GM21390 (cell line): ENCODE measurements at regions not wholly inside any gene's neighbourhood (a gene's known extent, or its start where the extent isn't known, plus 50 kb on each side); places are given as distances from the start of the nearest gene placed in this dataset.
"Not testable (repeated sequence)": the region's sequence is repeated elsewhere in the genome, so short reads cannot be mapped to it uniquely, and the experiment has no call there.

ENCODE experiments used
- ATAC-seq: cut with Tn5 transposase; IDR thresholded peaks from one replicate; pipeline ENCODE4 v1.9.1; 2021; ENCODE audit not compliant: unreplicated experiment

DNA sequence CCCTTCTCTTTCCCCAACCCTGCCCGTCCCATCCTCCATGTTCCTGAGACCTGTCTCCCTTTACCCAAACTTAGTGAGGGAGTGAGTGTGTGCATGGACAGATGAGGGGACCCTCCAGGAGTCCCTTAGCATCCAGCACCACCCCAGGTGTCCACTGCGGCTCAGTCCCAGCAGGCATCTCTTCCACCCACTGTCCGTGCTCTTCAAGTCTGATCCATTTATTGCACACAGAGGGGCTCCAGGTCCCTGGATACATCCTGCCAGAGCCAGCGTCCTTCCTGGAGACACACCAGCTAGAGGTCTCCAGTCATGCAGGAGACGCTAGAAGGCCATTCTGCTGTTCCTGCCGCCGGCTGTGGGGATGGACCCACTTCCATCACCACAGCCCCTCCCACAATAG is 239.2 kb downstream of the ADGRD1 start:
- no peak for ATAC-seq

DNA sequence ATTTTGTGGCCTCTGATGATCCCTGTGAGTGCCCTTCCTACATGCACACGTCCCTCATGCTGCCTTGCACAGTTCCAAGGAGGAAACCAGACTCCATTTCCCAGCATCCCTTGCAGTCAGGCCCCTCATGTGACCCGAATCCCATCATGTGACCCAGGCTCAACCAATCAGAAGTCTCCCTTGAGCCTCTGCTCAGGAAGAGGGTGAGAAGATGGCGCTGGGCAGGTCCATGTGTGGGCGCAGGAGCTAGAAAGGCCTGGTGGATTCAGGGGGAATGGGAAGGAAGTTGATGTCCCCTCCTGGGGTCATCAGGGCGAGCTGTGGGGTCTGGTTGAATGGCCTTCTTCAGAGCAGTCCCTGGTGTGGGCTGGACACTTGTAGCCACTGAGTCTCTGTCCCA is 240.5 kb downstream of the ADGRD1 start:
- ATAC-seq, result no peak

DNA sequence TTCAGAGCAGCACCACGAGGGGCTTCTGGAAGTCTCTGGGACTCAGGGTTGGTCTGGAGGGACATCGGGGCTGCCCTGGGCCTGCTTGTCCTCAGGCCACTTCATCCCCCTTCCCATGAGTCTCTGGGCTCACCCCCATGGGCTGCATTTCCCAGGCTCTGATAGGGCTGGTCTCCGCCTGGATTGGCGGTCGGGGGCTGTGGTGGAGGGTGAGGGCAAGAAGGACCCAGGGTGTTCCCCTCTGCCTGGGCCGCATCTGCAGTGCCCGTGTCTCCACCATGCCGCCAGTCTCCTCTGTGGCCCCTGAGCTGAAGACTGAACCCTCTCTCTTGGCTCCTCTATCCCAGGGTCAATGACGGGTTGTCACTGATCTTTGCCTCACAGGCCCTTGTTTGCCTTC is 242.1 kb downstream of the ADGRD1 start:
- ATAC-seq, result no peak

DNA sequence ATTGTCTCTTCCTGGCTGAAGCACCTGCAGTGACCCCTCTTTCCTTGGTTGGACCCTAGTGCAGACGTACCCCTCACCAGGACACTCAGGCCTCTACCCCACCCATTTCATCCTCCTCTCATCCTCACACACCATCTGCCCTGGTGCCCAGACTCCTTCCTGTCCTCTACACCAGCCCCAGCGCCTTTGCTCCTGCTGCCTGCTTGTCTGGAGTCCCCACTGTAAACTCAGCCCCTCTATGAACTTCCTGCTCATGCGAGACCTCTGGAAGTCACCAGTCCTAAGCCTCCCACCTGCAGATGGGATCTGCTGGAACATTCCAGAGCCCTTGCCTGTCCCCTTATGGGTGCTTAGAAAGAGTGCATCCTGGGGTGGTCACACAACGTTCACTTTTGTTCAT is 242.5 kb downstream of the ADGRD1 start:
- ATAC-seq, result no peak

DNA sequence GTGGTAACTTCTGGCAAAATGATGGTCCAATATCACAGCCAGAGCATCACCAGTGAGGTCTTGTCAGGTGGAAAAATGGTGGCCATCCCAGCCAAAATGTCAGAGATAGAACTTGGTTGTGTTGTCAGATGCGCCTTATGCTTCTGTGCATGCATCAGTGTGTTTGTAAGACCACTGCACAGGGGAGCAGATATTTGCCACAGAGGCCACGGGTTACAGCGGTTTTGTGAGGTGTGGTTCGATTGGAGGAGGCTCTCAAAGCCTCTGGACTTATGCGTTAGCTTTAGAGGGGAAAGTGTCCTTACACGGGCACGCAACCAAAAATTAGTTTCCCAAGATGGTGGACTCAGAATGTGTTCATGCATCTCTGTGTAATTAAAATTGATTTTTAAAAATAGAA is 243.8 kb downstream of the ADGRD1 start:
- no peak for ATAC-seq

DNA sequence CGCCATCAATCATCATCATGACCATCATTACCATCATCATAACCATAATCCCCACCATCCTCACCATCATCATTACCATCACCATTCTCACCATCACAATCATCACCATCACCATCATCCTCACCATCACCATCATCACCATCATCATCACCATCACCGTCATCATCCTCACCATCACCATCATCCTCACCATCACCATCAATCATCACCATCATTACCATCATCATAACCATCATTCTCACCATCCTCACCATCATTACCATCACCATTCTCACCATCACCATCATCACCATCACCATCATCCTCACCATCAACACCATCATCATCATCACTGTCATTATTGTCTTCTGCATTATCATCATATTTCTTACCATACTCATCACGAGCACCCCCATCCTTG is 245.5 kb downstream of the ADGRD1 start:
- ATAC-seq, result no peak

DNA sequence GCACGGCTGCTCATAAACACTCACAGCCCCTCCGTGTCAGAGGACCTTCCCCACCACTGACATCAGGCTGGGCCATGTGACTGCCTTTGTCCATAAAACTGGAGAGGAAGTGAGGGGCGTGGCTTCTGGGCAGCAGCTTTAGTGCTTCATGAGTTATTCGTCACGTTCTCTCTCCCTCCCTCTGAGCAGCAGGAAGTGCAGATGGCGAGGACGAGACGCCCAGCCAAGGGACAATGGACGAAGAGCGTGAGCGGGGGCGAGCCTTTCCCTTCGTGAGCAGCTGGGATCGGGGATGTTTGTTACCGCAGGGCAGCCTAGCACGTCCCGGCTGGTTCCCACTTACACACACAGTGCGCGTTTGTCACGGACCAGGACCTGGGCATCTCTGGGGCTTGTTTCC is 248.2 kb downstream of the ADGRD1 start:
- ATAC-seq, result not testable (repeated sequence)

DNA sequence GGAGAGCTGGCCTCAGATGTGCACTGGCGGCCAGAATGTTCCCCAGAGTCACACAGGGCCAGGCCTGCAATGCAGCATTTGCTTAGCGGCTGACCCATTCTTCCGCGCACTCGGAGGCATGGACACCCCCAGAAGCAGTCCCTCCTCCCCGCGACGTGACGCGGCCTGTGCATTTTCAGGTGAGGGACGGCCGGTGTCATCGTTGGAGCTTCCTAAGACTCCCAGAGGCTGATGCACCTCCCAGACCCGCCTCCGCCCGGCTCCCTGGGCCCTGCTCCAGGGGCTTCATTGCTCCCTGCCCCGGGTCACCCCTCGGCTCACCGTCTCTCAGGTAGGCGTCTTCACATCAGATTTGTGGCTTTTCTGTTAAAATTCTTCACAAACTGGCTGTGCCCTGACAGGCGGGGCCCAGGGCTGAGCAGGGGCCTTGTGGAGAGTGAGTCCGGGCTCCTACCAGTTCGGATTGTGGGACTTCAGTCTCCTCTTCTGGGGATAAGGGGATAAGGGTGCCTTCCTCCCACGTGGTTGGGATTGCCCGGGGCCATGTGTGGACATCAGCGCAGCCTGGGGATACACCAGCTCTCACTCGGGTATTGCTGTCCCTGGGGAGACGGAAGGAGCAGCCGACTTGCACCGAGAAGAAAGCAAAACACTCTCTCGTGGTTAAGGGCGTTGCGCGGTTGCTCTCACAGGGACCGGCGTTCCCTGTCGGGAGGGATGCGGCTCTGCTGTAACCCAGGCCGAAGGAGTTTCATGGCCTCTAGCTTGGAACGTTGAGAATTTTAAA is 249.1 kb downstream of the ADGRD1 start:
- no peak for ATAC-seq

DNA sequence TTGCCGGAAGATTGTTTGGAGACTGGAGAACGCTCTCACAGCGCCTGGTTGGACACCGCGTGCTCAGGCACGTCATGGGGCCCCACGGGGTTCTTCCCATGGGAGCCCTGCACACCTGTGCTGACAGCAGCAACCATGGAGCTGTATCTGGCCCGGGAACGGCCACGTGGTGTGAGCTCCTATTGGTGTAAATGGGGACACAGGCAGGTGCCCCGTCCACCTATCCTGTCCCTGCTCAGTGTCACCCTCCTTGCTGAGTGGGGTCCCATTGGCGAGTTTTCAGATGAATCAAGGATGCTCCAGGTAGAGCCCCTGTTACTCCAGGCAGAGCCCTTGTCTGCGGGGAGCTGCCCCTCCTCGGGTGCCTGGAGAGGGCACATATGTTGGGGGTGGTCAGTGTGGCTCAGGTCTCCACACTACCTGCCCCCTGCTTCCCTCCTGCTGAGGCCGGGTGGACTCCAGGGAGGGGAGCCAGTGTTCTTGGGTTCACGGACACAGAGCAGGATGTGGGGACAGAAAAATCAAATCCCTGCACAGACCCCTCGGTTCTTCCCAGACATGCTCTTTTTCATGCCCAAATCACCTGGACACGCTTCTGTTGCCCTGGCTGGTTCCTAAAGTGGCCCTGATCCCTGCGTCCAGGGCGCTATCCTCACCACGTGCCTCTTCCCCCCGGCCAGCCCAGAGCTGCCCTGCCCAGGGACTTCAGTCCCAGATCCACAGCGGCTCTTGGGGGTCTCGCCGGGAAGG is 250.1 kb downstream of the ADGRD1 start:
- no peak for ATAC-seq

DNA sequence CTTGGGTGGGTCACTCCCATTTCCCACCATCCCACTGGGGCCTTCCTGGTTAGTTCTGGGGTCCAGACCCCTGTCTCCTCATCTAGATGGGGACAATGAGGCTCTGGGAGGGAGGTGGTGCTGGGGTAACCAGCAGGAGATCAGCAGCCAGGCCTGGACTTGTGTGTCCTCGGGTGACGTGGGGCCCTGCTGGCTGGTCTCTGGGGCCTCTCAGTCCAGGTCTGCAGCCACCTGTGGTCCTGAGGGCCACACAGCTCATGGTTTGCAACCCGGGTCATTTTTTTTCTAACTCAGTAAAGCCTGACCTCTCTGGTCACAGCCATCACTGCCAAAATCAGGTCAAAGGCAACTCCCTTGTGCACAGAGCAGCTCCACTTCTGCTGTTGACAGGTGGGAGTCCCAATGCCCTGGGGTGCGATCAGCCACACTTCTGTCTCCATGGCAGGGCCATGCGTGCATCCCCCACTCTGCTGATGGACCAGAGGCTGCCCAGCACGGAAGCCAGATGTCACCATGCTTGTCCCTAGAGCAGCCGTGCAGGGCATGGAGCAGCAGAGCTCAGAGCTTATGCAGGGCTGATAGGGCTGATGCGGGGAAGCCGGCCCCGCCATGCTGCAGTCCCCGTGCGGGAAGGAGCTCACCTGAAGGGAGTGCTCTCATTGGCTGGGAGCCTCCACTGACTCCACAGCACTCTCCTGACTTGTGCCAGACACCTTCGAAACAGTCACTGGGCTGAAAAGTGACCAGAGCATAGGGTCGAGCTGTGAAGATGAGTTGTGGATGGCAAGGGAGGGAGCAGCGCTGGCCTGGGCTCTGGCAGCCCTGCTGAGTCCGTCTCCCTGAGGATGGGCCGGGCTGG is 250.9 kb downstream of the ADGRD1 start:
- no peak for ATAC-seq

DNA sequence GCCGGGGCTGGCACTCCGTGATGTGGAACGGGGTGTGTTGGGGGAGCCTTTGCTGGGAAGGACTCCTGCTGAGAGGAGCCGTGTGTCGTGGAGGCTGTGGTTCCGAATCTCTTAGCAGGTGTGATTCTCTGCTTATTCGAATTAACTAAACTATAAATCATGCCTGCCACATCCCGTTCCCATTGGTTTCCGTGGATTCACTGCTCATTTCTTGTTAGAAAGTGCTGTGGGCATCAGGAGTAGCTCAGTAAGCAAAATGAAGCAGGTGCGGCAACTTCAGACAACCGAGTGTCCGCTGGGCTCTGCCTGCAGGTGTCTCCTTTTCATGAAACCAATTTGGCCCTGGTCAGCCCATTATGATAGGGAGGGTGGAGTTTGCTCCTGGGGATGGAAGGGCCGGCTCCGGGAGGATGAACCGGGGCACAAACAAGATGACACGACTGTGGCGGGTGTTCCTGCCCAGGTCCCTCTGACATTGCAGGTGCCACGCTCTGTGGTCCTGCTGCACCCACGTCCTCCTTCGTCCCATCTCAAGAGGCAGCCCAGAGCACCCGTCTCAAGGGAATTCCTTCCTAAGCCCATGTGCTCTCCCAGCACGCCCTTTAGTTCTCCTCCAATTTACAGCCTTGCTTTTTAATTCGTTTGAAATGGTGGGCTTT is 251.7 kb downstream of the ADGRD1 start:
- ATAC-seq, result not testable (repeated sequence)

DNA sequence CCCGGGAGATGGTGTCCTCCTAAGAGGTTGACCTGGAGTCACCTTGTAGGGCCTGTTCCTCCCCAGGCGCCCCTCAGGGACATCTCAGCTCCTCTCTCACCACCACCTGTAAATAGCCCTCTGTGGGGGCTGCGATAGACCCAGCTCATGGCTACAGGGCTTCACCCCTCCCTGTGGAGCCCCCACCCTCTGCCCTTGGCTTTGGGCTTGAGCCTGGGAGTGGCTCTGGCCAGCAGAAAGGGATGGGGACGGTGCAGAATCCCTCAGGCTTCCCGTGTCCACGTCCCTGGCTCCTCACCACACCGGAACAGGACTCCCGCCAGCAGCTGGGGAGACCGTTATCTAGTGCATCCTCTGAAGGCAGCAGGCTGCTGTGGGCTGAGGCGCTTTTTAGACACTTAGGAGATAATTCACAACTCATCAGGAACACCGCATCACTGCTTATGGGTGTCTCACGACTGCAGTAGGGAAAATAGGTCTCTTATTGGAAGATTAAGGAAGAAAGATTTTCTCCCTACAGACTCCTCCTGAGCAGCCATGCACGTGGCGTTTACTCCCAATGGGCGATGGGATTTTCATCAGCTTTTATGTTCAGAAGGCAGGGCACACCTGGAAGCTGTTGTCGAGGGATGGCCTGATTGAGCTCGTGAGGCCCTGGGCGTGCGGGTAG is 253.1 kb downstream of the ADGRD1 start:
- ATAC-seq, result not testable (repeated sequence)

DNA sequence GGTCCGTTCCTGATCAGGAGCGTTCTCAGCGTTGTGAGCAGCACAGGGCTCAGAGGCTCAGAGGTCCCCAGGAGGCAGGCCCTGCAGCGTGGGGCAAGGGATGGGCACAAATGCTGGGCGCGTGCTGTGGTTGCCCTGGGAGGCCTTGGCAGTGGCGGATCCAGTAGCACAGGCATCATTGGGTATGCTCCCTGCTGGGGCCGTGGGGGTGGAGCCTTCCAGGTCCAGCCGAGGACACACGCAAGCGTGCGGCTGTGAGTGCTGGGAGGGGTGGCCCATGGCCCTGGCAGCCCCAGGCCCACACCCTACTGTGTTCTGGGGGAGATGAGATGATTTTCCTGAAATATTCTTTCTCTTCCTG is 253.6 kb downstream of the ADGRD1 start:
- ATAC-seq, result not testable (repeated sequence)

DNA sequence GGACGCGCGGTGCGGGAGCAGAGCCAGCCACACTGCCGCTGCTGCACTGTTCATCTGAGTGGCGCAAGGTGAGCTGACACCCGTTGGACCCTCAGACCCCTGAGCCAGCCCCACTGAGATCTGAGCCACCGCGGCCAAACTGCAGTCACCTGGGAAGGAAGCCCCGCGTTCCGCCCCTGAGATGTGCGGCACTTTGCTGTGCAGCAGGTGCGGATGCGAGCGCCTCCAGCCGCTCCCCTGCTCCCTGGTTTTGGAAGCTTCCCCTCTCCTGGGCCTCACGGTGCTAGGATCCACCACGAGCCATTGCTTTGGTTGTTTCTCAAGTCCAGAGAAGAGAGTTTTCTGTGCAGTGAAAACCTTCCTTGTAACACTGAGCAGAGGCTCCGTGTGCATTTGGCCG is 254.1 kb downstream of the ADGRD1 start:
- not testable (repeated sequence) for ATAC-seq

DNA sequence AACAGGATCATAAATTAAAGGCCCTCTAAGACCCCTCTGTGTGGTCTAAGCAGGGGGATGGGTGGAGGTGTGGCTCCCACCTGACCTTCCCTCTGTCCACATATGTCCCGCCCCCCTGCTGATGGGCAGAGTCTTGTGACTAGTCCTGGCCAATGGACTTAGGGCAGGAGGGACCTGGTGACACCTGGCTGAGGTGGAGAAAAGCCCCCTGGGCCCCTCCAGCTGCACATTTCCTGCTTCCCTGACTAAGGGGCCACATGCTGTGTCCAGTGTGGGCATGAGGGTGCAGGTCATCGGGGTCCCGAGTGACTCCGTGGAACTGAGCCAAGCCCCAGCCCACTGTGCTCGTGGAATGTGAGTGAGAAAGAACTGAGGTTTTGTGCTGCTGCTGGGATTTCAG is 254.7 kb downstream of the ADGRD1 start:
- ATAC-seq, result no peak

DNA sequence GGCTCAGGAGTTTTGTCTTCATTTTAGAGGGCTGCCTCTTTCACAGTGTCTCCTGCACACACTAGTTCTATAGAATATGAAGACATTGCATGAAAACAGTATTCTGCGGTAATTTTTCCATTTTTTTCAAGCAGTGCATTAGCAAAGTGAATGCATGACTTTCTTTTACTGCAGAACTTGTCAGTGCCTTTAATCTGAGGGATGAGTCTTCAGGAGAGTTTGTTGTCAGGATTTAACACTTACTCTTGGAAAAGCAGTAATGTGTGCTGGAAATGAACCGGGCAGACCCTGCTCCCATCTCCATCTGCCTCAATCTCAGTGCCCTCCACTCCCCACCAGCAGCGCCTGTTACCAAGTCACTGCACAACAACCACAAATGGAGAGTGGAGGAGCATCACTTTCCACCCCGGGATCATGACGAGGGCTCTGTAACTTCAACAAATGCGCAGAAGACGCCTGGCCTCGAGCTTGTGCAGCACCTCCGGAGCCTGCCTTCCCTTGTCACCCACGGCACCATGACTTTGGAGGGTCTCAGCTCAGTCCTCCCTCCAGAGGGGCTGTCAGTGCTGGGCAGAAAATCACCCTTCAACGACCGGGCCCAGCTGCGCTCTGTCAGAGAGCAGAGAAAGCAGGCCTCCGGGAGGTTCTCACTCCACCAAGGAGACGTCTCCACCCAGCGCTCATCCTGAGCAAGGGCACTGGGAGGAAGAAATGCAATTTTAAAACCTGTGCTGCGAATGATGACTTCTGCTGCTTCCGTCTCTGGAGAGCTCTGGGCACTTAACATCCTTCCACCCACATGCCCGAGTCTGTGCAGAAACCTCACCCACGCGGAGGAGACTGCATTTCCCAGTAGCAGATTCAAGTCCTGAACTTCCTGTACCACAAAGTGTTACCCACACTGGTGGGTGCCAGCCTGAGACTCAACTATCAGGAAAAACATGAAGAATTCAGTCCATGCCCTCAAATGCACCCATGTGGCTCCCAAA is 255.7 kb downstream of the ADGRD1 start:
- ATAC-seq, result no peak

DNA sequence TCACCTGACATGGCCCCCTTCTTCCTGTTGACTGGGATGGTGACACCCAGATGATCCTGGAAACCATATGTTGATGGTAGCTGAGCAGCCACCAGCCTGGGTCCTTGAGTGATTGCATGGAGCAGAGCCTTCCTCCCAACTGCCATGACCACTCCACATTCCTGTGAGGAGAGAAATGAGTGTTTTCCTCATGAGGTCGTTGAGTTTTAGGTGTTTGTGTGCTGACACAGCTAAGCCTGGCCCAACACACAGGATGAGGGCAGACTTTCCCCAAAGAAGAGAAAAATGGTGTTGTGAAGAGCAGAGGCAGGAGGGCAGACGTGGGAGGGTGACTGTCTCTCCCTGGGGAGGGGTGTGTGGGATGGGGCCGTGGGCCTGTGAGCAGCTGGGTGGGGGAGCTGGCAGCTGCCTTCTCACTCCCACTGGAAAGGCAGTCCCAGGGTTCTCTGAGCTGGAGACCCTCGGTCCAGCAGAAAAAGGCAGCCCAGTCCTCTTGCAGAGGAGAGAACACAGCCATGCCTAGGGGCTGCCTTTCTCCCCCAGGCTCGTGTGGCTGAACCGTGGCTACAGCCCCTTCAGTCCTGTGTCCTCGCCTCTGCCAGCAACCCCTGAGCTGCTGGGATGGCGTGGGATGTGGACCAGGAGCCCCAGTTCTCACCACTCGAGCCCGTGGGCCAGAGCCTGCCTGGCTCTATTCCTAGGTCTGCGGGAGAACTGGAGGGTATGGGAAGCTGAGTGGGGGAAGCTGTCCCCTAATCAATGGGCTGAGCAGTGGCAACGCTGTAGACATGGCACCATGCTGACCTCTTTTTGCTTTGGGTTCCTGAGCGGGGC is 257.0 kb downstream of the ADGRD1 start:
- no peak for ATAC-seq

DNA sequence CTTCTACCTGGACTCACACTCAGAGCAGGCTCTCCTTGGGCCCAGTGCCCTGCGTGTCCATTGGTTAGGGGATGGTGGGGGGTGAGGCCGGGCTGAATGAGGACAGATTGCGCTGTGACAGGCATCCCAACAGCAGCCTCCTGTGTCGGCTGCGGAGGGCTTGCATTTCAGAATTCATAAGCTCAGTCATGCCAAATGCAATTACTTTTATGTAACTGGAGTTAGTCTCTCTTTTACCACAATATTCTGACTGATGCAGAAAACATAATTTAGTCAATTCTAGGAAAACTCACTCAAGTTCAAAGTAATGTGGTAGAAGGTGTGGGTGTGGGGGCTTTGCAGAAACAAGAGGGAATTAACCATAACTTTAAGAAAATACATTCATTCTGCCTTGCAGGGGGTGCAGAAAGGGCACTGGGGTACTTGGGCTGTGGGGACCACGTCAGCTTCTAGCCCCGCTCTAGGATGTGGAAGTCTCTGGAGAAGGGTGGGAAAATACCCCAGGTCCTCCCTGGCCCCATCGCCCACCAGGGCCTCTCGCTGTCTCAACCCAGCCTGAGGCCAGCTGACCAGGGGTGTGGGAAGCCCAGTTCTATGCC is 257.7 kb downstream of the ADGRD1 start:
- no peak for ATAC-seq
